Fibroblast of lung (primary cell): ENCODE measurements at regions not wholly inside any gene's neighbourhood (a gene's known extent, or its start where the extent isn't known, plus 50 kb on each side); places are given as distances from the start of the nearest gene placed in this dataset.

Experiments
- CTCF ChIP-seq, 2 donors: IDR thresholded peaks in 1 of 2; conservative IDR thresholded peaks in 1 of 2; 1 replicate in 1 of 2; 2 replicates in 1 of 2; pipeline ENCODE4 v1.5.1; 2011 to 2012; ENCODE audit warnings: low read length in 2 of 2, control low read depth in 1 of 2, inconsistent platforms in 1 of 2, low read depth in 1 of 2, mild to moderate bottlenecking in 1 of 2
- EZH2 ChIP-seq: IDR thresholded peaks from 2 replicates; pipeline ENCODE4 v1.5.1; 2012; ENCODE audit warnings: low read length, control low read depth, mild to moderate bottlenecking; ENCODE audit errors: missing control alignments

GRCh38 chr9:88922091-88922490, 69.2 kb upstream of the S1PR3 start:
- TF ChIP-seq CTCF (conservative IDR thresholded peaks at IDR 0.05 in 1 of 2, IDR thresholded peaks at IDR 0.05 in 1 of 2; ENCODE audit: low read depth in 1 of 2, low read length in 2 of 2) (no peak), EZH2 (no peak)
